Ishikawa (cell line): ENCODE measurements at regions not wholly inside any gene's neighbourhood (a gene's known extent, or its start where the extent isn't known, plus 50 kb on each side); places are given as distances from the start of the nearest gene placed in this dataset.

Experiments used
- CEBPB ChIP-seq: IDR thresholded peaks from 2 replicates; pipeline ENCODE4 v1.6.1; 2012
- EGR1 ChIP-seq: IDR thresholded peaks from 2 replicates; pipeline ENCODE4 v1.6.1; 2012
- RAD21 ChIP-seq: IDR thresholded peaks from 2 replicates; pipeline ENCODE4 v1.6.1; 2012; ENCODE audit warnings: low read depth
- TAF1 ChIP-seq: IDR thresholded peaks from 2 replicates; pipeline ENCODE4 v1.6.1; 2012; ENCODE audit warnings: low read depth, mild to moderate bottlenecking
- TF ChIP-seq, protein P1 (sequence below): IDR thresholded peaks from 2 replicates; pipeline ENCODE4 v1.6.1; 2012

DNA sequence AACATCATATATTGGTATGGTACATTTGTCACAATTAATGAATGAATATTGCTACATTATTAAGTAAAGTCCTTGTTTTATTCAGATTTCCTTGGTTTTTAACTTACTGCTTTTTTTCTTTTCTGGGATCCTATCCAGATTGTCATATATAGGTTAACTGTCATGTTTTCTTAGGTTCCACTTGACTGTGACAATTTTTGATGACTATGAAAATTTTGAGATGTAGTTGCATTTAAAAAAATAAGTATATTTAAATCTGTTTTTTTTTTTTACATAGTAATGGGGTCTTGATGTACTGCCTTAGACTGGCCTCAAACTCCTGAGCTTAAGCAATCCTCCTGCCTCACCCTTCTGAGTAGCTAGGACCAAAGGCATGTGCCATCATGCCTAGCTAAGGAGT is 76.8 kb downstream of the ATP6V1G3 start:
- no peak for TF ChIP-seq CEBPB
- TF ChIP-seq TAF1: no peak
- no peak for TF ChIP-seq RAD21
- TF ChIP-seq, protein P1, sequence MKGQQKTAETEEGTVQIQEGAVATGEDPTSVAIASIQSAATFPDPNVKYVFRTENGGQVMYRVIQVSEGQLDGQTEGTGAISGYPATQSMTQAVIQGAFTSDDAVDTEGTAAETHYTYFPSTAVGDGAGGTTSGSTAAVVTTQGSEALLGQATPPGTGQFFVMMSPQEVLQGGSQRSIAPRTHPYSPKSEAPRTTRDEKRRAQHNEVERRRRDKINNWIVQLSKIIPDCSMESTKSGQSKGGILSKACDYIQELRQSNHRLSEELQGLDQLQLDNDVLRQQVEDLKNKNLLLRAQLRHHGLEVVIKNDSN: no peak
- no peak for TF ChIP-seq EGR1
